ENCODE measurements at regions not wholly inside any gene's neighbourhood (a gene's known extent, or its start where the extent isn't known, plus 50 kb on each side); places are given as distances from the start of the nearest gene placed in this dataset.

DNA sequence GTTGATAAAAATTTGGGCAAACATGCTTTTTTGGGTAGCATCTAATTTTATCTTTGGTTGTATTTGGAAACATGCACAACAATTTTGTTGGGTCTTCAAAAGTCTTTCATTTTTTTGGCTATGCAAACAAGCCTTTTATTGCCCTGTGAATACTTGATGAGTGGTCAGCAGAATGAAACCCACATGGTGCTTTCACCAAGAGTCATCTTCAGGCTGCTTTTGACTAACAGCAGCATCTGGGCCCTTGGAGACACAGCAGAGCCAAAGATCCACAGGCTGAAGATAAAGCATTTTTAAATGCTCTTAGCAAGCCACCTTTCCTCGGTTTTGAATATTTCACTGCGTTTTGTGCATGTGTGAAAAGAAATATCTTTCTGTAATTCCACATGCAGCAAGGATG, 154.9 kb downstream of the FGF9 start:
- no peak overlapping the region for H3K4me3 ChIP-seq (replicated peaks; ENCODE audit: low read depth, low read length)
- TF ChIP-seq, protein P1, sequence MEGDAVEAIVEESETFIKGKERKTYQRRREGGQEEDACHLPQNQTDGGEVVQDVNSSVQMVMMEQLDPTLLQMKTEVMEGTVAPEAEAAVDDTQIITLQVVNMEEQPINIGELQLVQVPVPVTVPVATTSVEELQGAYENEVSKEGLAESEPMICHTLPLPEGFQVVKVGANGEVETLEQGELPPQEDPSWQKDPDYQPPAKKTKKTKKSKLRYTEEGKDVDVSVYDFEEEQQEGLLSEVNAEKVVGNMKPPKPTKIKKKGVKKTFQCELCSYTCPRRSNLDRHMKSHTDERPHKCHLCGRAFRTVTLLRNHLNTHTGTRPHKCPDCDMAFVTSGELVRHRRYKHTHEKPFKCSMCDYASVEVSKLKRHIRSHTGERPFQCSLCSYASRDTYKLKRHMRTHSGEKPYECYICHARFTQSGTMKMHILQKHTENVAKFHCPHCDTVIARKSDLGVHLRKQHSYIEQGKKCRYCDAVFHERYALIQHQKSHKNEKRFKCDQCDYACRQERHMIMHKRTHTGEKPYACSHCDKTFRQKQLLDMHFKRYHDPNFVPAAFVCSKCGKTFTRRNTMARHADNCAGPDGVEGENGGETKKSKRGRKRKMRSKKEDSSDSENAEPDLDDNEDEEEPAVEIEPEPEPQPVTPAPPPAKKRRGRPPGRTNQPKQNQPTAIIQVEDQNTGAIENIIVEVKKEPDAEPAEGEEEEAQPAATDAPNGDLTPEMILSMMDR (IDR thresholded peaks at IDR 0.05; ENCODE audit: low read depth, low read length, missing control alignments) = no peak
- DNase-seq (ENCODE audit: extremely low read depth, low read depth) = no peak

DNA sequence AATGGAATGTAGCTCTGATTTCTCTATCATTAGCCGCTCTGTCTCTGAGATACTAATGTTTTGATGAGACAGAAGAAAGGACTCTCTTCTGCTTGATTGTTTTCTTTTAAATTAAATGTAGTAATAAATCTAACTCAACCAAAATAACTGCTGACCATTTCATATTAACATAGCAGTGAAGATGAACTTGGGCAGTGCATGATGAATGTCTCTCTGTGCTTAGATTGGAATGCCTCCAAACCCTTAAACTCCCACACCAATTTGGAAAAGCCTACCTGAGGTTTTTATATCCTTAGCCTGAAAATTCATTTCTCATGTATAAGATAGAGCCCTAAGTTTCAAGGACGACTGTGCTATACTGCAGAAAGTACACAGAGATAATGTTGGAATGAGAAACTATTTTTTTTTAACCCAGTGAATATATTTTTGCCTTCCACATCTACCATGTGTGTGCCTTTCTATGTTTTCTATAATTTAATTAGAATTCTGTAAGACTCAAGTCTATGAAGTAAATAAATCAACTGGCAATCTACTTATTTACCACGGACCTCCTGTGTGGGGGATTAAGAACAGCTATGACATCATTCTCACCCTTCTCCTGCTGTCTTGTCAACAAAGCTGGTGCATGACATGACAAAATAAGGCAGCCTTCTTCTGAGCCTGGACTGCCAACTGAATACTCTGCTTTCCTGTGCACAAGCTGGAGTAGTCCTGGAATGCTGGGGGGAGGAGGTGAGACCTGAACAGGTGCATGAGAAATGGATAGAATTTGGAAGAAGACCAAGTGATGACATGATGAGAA, 155.5 kb downstream of the FGF9 start:
- H3K4me3 ChIP-seq (replicated peaks; ENCODE audit: low read depth, low read length) = no peak overlapping the region
- DNase-seq (ENCODE audit: extremely low read depth, low read depth) = no peak
- TF ChIP-seq, protein P1 (IDR thresholded peaks at IDR 0.05; ENCODE audit: low read depth, low read length, missing control alignments) = no peak

DNA sequence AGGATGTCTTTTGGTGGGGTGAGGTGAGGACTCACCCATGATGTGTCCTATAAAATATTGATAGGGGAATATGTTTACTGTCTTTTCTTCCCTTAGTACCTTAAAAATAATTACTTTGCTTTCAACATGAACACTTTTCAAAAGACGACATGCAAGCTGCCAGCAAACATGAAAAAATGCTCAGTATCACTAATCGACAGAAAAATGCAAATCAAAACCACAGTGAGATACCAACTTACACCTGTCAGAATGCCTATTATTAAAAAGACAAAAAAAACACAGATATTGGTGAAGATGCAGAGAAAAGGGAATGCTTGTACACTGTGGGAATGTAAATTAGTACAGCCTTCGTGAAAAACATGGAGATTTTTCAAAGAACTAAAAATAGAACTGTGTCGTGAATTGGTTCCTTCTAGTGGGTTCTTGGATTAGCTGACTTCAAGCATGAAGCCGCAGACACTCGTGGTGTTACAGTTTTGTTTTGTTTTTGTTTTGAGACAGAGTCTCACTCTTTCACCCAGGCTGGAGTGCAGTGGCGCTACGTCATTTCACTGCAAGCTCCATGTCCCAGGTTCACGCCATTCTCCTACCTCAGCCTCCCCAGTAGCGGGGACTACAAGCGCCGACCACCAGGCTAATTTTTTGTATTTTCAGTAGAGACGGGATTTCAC, 160.9 kb downstream of the FGF9 start:
- H3K4me3 ChIP-seq (replicated peaks; ENCODE audit: low read depth, low read length) = no peak overlapping the region
- TF ChIP-seq, protein P1 (IDR thresholded peaks at IDR 0.05; ENCODE audit: low read depth, low read length, missing control alignments) = no peak
- DNase-seq (ENCODE audit: extremely low read depth, low read depth) = no peak

DNA sequence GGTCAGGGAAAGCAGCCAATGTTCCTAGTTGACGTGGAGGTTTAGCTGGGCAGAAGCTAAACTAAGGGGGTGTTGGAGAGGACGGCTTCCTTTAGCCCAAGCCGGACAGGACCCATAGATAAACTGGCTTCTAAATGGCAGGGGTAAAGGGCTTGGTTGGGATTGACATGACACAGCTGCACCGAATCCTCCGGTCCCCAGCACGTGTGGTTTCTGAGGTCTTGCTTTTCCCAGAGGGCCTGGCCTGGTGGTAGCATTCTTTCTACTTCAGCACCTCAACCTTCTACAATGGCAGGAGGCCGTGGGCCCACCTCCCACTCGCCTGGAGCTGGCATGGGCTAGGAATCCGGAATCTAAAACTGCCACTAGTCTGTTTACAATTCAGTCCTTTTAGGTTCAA, 163.0 kb downstream of the FGF9 start:
- TF ChIP-seq, protein P1 (IDR thresholded peaks at IDR 0.05; ENCODE audit: low read depth, low read length, missing control alignments) = no peak
- DNase-seq (ENCODE audit: extremely low read depth, low read depth) = no peak
- H3K4me3 ChIP-seq (replicated peaks; ENCODE audit: low read depth, low read length) = no peak overlapping the region

DNA sequence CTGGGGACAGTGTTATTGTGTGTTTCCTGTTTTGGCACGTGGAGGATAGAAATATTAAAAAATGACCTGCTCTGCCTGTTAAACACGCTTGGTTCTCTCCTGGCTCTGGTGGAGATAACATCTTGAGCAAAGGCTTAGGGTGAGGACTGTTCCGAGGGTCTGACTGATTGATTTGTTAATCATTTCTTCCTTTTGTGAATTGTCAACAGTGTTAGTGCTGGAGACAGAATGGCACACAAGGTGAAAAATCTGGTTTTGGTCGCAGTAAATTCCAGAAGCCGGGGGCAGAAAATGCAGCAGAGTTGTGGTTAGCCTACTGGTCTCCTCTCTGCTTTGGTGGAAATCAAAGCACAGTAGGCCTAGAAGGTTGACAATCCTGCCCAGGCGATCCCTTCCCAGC, 163.6 kb downstream of the FGF9 start:
- no peak for DNase-seq (ENCODE audit: extremely low read depth, low read depth)
- TF ChIP-seq, protein P1 (IDR thresholded peaks at IDR 0.05; ENCODE audit: low read depth, low read length, missing control alignments) = no peak
- H3K4me3 ChIP-seq (replicated peaks; ENCODE audit: low read depth, low read length) = no peak overlapping the region

DNA sequence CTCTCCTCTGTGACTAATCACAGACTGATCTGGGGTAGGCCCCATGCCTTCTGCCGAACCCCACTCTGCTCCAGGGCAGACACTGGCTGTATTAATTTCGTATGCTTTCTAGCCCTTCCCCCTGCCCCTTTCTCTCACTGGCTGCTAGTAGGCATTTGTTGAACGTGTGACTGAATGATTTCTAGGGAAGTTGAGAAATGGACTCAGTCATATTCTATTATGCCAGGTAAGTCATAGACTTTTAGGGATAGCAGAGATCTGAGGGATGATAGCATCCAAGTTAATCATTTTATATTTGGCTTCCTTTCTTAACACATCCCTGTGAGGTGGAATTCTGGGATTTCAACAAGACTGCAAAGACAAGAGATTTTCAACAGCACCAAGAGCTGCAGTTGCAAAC, 166.4 kb downstream of the FGF9 start:
- DNase-seq (ENCODE audit: extremely low read depth, low read depth) = no peak
- no peak overlapping the region for H3K4me3 ChIP-seq (replicated peaks; ENCODE audit: low read depth, low read length)
- TF ChIP-seq, protein P1 (IDR thresholded peaks at IDR 0.05; ENCODE audit: low read depth, low read length, missing control alignments) = no peak
